ENCODE measurements at regions not wholly inside any gene's neighbourhood (a gene's known extent, or its start where the extent isn't known, plus 50 kb on each side); places are given as distances from the start of the nearest gene placed in this dataset.
A peak's percentile ranks its signal among the peaks of the same experiment; 100 is the strongest.

DNA sequence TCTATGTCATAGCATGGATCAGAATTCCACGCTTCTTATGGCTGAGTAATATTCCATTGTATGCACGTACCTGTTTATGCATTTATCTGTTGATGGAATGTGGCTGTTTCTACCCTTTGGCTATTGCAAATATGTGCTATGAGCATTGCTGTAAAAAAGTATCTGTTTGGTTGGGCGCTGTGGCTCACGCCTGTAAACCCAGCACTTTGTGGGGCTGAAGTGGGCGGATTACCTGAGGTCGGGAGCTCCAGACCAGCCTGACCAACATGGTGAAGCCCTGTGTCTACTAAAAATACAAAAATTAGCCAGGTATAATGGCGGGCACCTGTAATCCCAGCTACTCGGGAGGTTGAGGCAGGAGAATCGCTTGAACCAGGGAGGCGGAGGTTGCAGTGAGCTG, 182.4 kb downstream of the BCAS1 start:
- no peak overlapping the region for H3K4me3 Mint-ChIP-seq
- Histone ChIP-seq H3K4ac (ENCODE audit: low read depth, low read length) (no peak overlapping the region), H2BK12ac (ENCODE audit: insufficient read length, low read depth, low read length) (no peak overlapping the region), H4K5ac (ENCODE audit: insufficient read length, low read depth, low read length) (no peak overlapping the region), H4K20me1 (ENCODE audit: control insufficient read depth, insufficient read depth, insufficient read length) (no peaks in the 10 kb centered on the region), H2BK120ac (ENCODE audit: low read depth, low read length, poor library complexity, severe bottlenecking) (no peak overlapping the region), H3K79me1 (ENCODE audit: insufficient read depth, low read depth, low read length, poor library complexity, severe bottlenecking) (no peaks in the 10 kb centered on the region), H2AFZ (ENCODE audit: low read length) (no peak overlapping the region), H4K91ac (ENCODE audit: insufficient read length, low read depth, low read length) (no peak overlapping the region), H3K9ac (ENCODE audit: extremely low read depth, insufficient read length, low read length) (no peak overlapping the region), H2BK15ac (ENCODE audit: low read depth, low read length) (no peak overlapping the region), H2BK20ac (ENCODE audit: low read depth, low read length, poor library complexity, severe bottlenecking) (no peak overlapping the region), H3T11ph (ENCODE audit: low read length) (no peak overlapping the region), H3K23ac (ENCODE audit: insufficient read length, low read depth, low read length) (no peak overlapping the region), H3K56ac (ENCODE audit: insufficient read length, low read depth, low read length) (no peak overlapping the region), H3K4me2 (ENCODE audit: insufficient read depth, insufficient read length, low read length) (no peak overlapping the region), H2AK5ac (ENCODE audit: insufficient read length, low read length) (no peak overlapping the region), H3K18ac (ENCODE audit: insufficient read length, low read depth, low read length) (no peak overlapping the region), H3K14ac (ENCODE audit: insufficient read depth, low read length) (no peak overlapping the region), H3K23me2 (ENCODE audit: insufficient read length, low read depth, low read length, poor library complexity, severe bottlenecking) (no peaks in the 10 kb centered on the region), H3K27me3 (ENCODE audit: insufficient read depth, low read length) (no peaks in the 10 kb centered on the region), H3K27ac (ENCODE audit: insufficient read length, low read depth, low read length) (no peak overlapping the region), H4K8ac (replicated peaks; ENCODE audit: insufficient read length, low read depth, low read length) (no peak overlapping the region), H3K9me3 (ENCODE audit: control insufficient read depth, low read depth, low read length) (no peaks in the 10 kb centered on the region), H3K4me1 (ENCODE audit: insufficient read depth, low read length) (peaks cover 4% of the 10 kb centered on the region; the same call in 1 of the 2 replicates), H3K79me2 (ENCODE audit: insufficient read depth, low read length) (no peaks in the 10 kb centered on the region), H2BK5ac (ENCODE audit: insufficient read length, low read length) (no peak overlapping the region)
- H3K27me3 Mint-ChIP-seq (ENCODE audit: low read depth): no peaks in the 10 kb centered on the region
- peaks cover 4 to 6% of the 10 kb centered on the region in 2 experiments; a peak in 2 of 5 replicates for H3K9me3 Mint-ChIP-seq
- DNase-seq: no peak
- no CpG with 5 or more reads among the region's 10 CpGs for WGBS (ENCODE audit: extremely low coverage, insufficient read length, low lambda C conversion rate)
- H3K36me3 Mint-ChIP-seq (ENCODE audit: insufficient read depth in 1 of 3, low read depth in 3 of 3): peaks cover 0 to 13% (median 2%) of the 10 kb centered on the region in 3 experiments; a peak in 3 of 7 replicates
- TF ChIP-seq, protein P1, sequence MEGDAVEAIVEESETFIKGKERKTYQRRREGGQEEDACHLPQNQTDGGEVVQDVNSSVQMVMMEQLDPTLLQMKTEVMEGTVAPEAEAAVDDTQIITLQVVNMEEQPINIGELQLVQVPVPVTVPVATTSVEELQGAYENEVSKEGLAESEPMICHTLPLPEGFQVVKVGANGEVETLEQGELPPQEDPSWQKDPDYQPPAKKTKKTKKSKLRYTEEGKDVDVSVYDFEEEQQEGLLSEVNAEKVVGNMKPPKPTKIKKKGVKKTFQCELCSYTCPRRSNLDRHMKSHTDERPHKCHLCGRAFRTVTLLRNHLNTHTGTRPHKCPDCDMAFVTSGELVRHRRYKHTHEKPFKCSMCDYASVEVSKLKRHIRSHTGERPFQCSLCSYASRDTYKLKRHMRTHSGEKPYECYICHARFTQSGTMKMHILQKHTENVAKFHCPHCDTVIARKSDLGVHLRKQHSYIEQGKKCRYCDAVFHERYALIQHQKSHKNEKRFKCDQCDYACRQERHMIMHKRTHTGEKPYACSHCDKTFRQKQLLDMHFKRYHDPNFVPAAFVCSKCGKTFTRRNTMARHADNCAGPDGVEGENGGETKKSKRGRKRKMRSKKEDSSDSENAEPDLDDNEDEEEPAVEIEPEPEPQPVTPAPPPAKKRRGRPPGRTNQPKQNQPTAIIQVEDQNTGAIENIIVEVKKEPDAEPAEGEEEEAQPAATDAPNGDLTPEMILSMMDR (conservative IDR thresholded peaks at IDR 0.05): no peak
- peaks cover 46 to 58% of the 10 kb centered on the region in 2 experiments for H3K4me1 Mint-ChIP-seq
- peak overlapping the region; percentile 9 to 53 (median 27); a peak in 3 of 7 replicates for H3K27ac Mint-ChIP-seq
